KMS-11 (cell line): ENCODE measurements at regions not wholly inside any gene's neighbourhood (a gene's known extent, or its start where the extent isn't known, plus 50 kb on each side); places are given as distances from the start of the nearest gene placed in this dataset.

Source experiments
- H2AFZ ChIP-seq: fragments of 200-600 bp; sonication (generic); 2 replicates; pipeline ENCODE4 v1.6.1; 2016; ENCODE audit warnings: antibody characterized with exemption, mixed run types, low read depth
- H3K27ac ChIP-seq: fragments of 200-600 bp; sonication (generic); 2 replicates; pipeline ENCODE4 v1.6.1; 2016; ENCODE audit warnings: mild to moderate bottlenecking, mixed run types
- H3K27me3 ChIP-seq: fragments of 200-600 bp; sonication (generic); 2 replicates; pipeline ENCODE4 v1.6.1; 2017; ENCODE audit warnings: mild to moderate bottlenecking, low read depth, mixed run types, moderate library complexity; ENCODE audit not compliant: insufficient read depth
- H3K36me3 ChIP-seq: fragments of 200-600 bp; sonication (generic); 2 replicates; pipeline ENCODE4 v1.6.1; 2017; ENCODE audit warnings: mild to moderate bottlenecking, mixed run types; ENCODE audit not compliant: insufficient read depth
- H3K4me1 ChIP-seq: fragments of 200-600 bp; sonication (generic); 2 replicates; pipeline ENCODE4 v1.6.1; 2016; ENCODE audit warnings: mild to moderate bottlenecking, low read depth, mixed run types; ENCODE audit not compliant: poor library complexity, severe bottlenecking
- H3K4me2 ChIP-seq: fragments of 200-600 bp; sonication (generic); 2 replicates; pipeline ENCODE4 v1.7.0; 2016; ENCODE audit warnings: mild to moderate bottlenecking, mixed run types
- H3K4me3 ChIP-seq: fragments of 200-600 bp; sonication (generic); IDR thresholded peaks from 2 replicates; pipeline ENCODE4 v1.6.1; 2017; ENCODE audit warnings: low read depth, low read length, mixed read lengths; ENCODE audit not compliant: insufficient read depth
- H3K79me2 ChIP-seq: fragments of 200-600 bp; sonication (generic); 2 replicates; pipeline ENCODE4 v1.6.1; 2016; ENCODE audit warnings: low read depth, mixed run types; ENCODE audit not compliant: insufficient read depth
- H3K9ac ChIP-seq: fragments of 200-600 bp; sonication (generic); 2 replicates; pipeline ENCODE4 v1.6.1; 2016; ENCODE audit warnings: mild to moderate bottlenecking, mixed run types
- H4K20me1 ChIP-seq: fragments of 200-600 bp; sonication (generic); 2 replicates; pipeline ENCODE4 v1.6.1; 2016; ENCODE audit warnings: mild to moderate bottlenecking, mixed run types; ENCODE audit not compliant: insufficient read depth
- CTCF ChIP-seq: fragments of 200-600 bp; sonication (generic); conservative IDR thresholded peaks from 2 replicates; pipeline ENCODE4 v1.6.1; 2017; ENCODE audit warnings: low read depth, mild to moderate bottlenecking, antibody characterized with exemption, low read length, moderate library complexity, mixed read lengths

- no peak overlapping the region for H3K4me2 ChIP-seq
Measured at GRCh38 chr2:156021146-156022040, 311.1 kb downstream of the NR4A2 start.

GRCh38 chr2:156019341-156019740 lies 313.2 kb downstream of the NR4A2 start:
- no peaks in the 10 kb centered on the region for H4K20me1 ChIP-seq
- no peaks in the 10 kb centered on the region for H3K36me3 ChIP-seq
- no peak overlapping the region for H3K4me2 ChIP-seq
- no peaks in the 10 kb centered on the region for H3K79me2 ChIP-seq
- no peak overlapping the region for H3K27ac ChIP-seq
- no peaks in the 10 kb centered on the region for H3K27me3 ChIP-seq
- peaks cover 8% of the 10 kb centered on the region for H3K4me1 ChIP-seq
- no peak overlapping the region for H3K9ac ChIP-seq
- H2AFZ ChIP-seq: no peak overlapping the region
- H3K4me3 ChIP-seq: no peak overlapping the region
- no peak for TF ChIP-seq CTCF

More at GRCh38 chr2:156021146-156022040, 311.1 kb downstream of the NR4A2 start:
- Histone ChIP-seq H4K20me1 (no peaks in the 10 kb centered on the region), H3K9ac (no peak overlapping the region), H3K79me2 (no peaks in the 10 kb centered on the region), H3K4me3 (no peak overlapping the region), H3K27ac (no peak overlapping the region), H3K4me1 (peaks cover 8% of the 10 kb centered on the region), H2AFZ (no peak overlapping the region), H3K27me3 (no peaks in the 10 kb centered on the region), H3K36me3 (no peaks in the 10 kb centered on the region)
- TF ChIP-seq CTCF: no peak

- Histone ChIP-seq H3K9ac (no peak overlapping the region), H3K36me3 (no peaks in the 10 kb centered on the region), H3K27me3 (no peaks in the 10 kb centered on the region), H3K4me1 (no peaks in the 10 kb centered on the region), H4K20me1 (no peaks in the 10 kb centered on the region), H3K4me2 (no peak overlapping the region), H3K27ac (no peak overlapping the region), H3K79me2 (no peaks in the 10 kb centered on the region), H2AFZ (no peak overlapping the region), H3K4me3 (no peak overlapping the region)
- TF ChIP-seq CTCF: no peak
Measured at GRCh38 chr2:156017341-156017885, 315.1 kb downstream of the NR4A2 start.

GRCh38 chr2:156009293-156009692 lies 323.2 kb downstream of the NR4A2 start:
- H3K4me1 ChIP-seq: no peaks in the 10 kb centered on the region
- H3K36me3 ChIP-seq: no peaks in the 10 kb centered on the region
- no peaks in the 10 kb centered on the region for H3K27me3 ChIP-seq
- H3K79me2 ChIP-seq: no peaks in the 10 kb centered on the region
- no peak overlapping the region for H2AFZ ChIP-seq
- no peak overlapping the region for H3K4me3 ChIP-seq
- no peaks in the 10 kb centered on the region for H4K20me1 ChIP-seq
- H3K9ac ChIP-seq: no peak overlapping the region
- no peak overlapping the region for H3K27ac ChIP-seq
- H3K4me2 ChIP-seq: no peak overlapping the region
- no peak for TF ChIP-seq CTCF
